SH-SY5Y (cell line): ENCODE measurements at regions not wholly inside any gene's neighbourhood (a gene's known extent, or its start where the extent isn't known, plus 50 kb on each side); places are given as distances from the start of the nearest gene placed in this dataset.

Experiments
- GATA2 ChIP-seq: IDR thresholded peaks from 2 replicates; pipeline ENCODE4 v1.6.1; 2011; ENCODE audit warnings: mild to moderate bottlenecking, low read depth, low read length
- GATA3 ChIP-seq: IDR thresholded peaks from 2 replicates; pipeline ENCODE4 v1.6.1; 2011; ENCODE audit warnings: low read depth, mild to moderate bottlenecking, low read length, moderate library complexity

DNA sequence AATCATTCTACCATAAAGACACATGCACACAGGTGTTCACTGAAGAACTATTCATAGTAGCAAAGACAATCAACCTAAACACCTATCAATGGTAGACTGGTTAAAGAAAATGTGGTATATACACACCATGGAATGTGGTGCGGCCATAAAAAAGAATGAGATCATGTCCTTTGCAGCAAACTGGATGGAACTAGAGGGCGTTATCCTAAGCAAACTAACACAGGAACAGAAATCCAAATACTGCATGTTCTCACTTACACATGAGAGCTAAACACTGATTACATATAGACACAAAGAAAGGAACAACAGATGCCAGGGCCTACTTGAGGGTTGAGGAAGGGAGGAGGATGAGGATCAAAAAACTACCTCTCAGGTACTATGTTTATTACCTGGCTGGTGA lies 103.8 kb downstream of the DRD1 start:
- no peak for TF ChIP-seq GATA3
- no peak for TF ChIP-seq GATA2
